C1 segment of cervical spinal cord (tissue), 14 donors: ENCODE measurements at regions not wholly inside any gene's neighbourhood (a gene's known extent, or its start where the extent isn't known, plus 50 kb on each side); places are given as distances from the start of the nearest gene placed in this dataset.
"Not testable (repeated sequence)": the region's sequence is repeated elsewhere in the genome, so short reads cannot be mapped to it uniquely, and the experiment has no call there.

Experiments used
- DNase-seq, 14 donors: peaks; one replicate each; lab custom pipeline; 2025; lab: John Stamatoyannopoulos, UW

DNA sequence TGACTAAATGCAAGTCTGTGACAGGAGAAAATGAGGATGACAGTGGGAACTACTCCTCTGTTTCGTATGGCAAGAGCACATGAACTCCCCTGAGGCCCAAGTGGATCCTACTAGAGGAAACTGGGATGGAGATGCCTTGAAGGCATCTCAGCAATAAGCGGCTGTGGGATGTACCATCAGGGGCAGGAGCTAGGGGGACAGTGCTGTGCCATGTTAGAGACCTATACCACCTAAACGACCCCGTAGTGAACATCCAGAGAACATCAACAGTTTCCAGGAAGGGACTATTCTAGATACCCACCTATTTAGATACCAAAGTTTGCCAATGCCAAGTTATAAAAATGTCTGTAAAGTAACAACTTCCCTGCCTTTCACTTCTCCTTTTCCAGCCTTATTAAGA, 860.8 kb upstream of the ACVR2A start:
- DNase-seq: no peak

- DNase-seq: no peak
Observed at GRCh38 chr2:146982393-146982846, 862.4 kb upstream of the ACVR2A start.

- DNase-seq: no peak
Observed at GRCh38 chr2:146981921-146982320, 862.9 kb upstream of the ACVR2A start.

DNA sequence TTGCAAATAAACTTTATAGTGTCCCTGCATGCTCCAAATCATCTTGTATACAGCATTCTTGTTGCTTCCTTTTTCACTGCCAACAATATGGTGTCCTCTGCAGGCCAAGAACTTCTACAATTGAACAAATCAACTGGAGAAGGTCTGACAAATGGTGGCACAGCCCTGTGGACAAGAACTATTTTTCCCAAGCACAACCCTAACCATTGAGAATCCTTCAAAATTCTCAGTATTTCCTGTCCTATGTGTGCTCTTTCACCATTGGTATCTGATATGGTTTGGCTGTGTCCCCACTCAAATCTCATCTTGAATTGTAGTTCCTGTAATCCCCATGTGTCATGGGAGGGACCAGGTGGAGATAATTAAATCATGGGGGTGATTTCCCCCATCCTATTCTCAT, 865.1 kb upstream of the ACVR2A start:
- no peak for DNase-seq

GRCh38 chr2:146978577-146979555, 866.0 kb upstream of the ACVR2A start:
- peak in 1 of 14 donors; percentile 13 for DNase-seq

DNA sequence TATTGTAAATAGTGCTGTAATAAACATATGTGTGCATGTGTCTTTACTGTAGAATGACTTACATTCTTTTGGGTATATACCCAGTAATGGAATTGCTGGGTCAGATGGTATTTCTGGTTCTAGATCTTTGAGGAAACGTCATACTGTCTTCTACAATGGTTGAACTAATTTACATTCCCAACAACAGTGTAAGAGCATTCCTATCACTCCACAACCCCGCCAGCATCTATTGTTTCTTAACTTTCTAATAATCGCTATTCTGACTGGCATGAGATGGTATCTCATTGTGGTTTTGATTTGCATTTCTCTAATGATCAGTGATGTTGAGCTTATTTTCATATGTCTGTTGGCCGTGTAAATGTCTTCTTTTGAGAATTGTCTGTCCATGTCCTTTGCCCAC, 873.8 kb upstream of the ACVR2A start:
- not testable (repeated sequence) for DNase-seq

- DNase-seq: not testable (repeated sequence)
Observed at GRCh38 chr2:146969703-146970102, 875.1 kb upstream of the ACVR2A start.

DNA sequence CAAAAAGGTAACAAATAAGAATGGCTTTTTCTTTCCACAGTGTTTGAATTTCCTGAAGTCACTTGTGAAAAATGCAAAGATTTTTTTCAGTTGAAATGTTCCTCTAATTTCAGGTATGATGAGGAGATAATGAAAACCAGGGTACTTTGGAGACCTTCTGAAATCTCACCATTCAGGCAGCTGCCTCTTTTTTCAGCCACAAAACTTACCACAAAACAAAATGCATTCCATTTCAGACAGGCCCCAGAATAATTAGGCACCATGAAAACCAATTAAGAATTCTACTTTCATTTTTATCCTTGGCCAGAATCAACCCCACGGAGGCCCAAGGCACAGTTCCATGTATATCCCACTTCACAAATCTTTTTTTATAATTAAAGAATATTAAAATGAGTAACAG, 880.3 kb upstream of the ACVR2A start:
- DNase-seq: no peak

DNA sequence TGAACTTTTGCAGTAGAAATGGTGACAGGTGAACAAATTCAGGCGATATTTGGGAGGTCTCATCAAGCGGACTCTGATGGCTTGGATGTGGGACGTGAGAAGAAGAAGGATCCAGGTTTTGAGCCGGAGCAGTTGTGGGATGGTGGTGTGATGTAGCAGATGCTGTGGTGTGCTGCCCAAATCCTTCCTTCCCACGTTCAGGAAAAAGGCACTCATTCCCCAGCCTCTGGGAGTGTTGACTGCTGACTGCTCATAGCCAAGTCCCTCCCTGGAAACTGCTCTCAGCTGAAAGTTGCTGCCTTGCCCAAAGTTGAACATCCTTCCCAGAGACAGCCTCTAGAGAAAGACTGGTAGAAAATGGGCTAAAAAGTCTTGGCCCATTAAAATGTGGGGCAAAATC, 890.3 kb upstream of the ACVR2A start:
- DNase-seq: no peak

- no peak for DNase-seq
Observed at GRCh38 chr2:146952696-146953095, 892.1 kb upstream of the ACVR2A start.

DNA sequence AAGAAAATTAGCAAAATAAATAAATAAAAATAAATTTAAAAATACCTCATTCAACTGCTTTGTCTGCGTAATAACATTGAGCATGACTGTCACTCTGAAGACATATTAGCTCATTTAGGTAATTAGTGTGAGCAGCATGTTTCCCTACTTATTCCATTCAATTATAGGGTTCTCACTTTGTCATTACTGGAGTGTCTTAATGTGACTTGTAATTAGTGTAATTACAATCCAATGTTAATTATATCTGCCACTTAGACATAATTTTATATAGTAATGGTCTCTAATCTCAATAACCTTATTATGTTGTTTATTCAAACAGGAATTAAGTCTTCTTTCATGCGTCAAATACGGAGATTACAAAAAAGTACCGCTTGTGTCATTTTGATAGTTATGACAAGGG, 893.9 kb upstream of the ACVR2A start:
- DNase-seq: no peak

DNA sequence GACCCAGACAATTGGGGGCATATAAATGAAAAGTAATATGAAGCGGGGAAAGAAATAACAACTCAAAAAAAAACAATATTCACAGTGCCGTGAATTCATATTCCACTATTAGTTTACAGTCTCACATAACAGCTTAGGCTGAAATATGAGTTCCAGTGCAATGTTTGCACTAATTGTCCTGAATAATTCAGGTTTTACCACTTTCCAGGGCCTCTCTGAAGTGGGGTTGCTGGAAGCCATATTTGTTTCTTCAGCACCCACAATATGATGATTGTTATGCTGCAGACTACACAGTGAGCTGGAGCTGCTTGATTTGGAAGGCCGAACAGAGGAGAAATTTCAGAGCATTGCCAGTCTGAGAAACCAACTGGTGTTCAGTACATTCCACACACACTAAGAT, 894.5 kb upstream of the ACVR2A start:
- DNase-seq: no peak

- DNase-seq: no peak
Observed at GRCh38 chr2:146949400-146949799, 895.4 kb upstream of the ACVR2A start.

DNA sequence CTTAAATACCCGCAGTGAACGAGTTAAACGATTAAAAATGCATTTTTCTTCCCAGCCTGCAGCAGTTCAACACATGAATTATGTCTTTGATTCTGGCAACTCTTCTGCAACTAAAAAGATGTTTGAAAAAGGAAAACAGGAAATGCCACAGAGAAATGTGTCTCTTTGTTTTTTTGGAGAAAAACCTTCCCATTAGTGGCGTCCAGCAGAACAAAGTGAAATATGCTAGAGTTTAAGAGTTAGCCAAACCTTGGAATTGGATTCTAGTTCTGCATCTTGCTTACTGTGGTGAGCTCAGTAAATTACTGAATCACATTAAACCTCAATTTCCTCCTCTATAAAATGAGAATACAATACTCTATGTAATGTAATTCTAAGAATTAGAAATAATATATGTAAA, 900.2 kb upstream of the ACVR2A start:
- no peak for DNase-seq

DNA sequence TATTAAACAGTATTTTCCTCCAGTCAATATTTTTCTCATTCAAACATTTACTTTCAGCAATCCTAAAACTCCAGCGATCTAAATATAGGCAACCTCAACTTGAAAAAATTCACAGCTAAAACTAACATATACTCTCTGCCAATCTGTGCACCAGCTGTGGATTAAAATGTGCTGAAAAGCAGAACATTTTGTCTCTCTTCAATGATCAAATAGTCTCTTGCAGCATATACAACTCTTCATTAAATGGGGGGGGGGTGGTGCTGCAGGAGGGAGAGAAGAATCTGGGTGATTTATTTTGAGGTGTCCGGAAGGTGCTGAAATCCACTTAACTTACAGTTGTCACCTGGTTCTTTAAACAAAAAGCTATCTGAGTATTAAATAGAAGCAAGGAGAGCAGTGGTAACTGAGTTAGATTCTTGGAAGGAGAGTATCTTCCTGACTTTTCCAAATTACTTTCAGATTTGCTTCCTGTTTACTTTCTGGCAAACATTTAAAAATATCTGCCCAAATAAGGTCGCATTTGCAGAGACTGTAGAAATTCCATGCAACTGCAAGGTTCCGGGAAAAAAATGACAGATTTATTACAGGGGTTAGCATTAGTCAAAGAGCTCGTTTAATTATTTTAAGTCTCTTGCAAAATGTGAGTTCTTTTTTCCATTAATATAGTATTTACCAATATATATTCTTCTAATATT, 904.7 kb upstream of the ACVR2A start:
- no peak for DNase-seq

- no peak for DNase-seq
Observed at GRCh38 chr2:146934921-146935320, 909.9 kb upstream of the ACVR2A start.

DNA sequence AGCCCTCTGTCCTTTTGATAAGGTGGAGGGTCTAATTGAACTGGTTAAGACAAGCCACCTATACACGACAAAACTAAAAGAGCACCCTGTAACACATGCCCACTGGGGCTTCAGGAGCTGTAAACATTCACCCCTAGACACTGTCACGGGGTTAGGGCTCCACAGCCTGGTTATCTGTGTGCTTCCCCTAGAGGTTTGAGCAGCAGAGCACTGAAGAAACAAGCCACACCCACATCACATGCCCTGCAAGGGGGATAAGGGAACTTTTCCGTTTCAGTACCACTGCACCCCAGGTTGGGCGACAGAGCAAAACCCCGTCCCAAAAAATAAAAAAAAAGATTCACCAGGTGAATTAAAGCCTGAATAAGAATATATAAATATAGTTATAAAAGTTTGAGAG, 913.7 kb upstream of the ACVR2A start:
- DNase-seq: no peak

GRCh38 chr2:146927080-146927711, 917.6 kb upstream of the ACVR2A start:
- peak in 9 of 14 donors; percentile 6 to 40 (median 17) for DNase-seq

- no peak for DNase-seq
Observed at GRCh38 chr2:146918280-146918679, 926.5 kb upstream of the ACVR2A start.

DNA sequence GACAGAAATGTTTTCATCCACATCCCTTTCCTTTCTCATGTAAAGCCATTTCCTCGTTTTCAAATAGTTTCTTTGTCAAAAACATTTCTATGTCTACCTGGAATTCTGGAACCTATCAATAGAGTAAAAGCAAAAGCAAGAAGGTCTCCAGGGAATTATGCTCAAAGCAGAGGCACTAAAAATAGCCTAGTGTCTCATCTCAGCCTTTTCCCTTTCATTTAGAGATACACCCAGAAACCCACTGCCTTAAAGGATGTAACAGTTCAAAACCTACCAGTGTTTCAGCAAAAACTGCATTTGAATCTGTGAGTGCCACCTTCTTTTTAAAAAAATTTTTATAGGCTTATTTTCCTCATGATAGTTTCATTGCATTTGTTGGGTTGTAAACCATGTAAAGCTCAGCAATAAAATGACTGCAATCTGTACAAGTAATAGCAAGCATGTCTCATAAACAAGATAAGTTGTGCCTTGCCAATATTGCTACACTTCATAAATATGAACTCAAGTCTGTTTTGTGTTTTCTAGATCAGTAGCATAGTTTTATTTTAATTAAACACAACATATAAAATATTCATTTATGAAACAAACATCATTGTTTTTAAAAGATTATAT, 927.3 kb upstream of the ACVR2A start:
- no peak for DNase-seq

DNA sequence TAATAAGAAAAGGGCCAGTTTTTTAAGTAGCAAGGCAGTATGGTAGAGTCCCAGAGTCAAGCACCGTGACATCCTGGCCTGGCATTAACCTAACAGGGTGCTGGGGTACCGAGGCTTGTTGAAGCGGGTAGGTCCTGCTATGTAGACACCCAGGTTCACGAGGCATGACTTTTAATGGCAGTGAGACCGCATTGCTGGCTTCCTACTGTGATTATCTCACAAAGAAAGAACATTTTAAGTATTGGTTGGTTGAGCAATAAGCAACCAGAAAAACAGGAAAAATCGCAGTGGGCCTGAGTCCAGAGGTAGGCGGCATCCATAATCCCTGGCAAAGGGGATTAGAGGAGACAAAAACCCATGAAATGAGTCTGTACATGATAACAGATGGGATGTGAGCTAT, 927.9 kb upstream of the ACVR2A start:
- no peak for DNase-seq

DNA sequence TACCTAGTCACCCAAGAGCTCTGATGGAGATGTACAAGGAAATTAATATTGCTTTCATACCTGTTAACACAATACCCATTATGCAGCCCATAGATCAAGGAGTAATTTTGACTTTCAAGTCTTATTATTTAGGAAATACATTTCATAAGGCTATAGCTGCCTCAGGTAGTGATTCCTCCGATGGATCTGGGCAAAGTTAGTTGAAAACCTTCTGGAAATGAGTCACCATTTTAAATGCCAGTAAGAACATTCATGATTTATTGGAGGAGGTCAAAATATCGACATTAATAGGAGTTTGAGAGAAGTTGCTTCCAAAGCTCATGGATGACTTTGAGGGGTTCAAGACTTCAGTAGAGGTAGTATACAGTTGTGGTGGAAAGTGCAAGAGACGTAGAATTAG, 931.4 kb upstream of the ACVR2A start:
- DNase-seq: no peak
